CD4-positive, alpha-beta T cell (primary cell): ENCODE measurements at regions not wholly inside any gene's neighbourhood (a gene's known extent, or its start where the extent isn't known, plus 50 kb on each side); places are given as distances from the start of the nearest gene placed in this dataset.

Source experiments
- ATAC-seq: fragments of 200-7000 bp; cut with Tn5 transposase; one replicate; pipeline ENCODE4 v1.10.0; 2022; ENCODE audit warnings: mild to moderate bottlenecking; ENCODE audit not compliant: poor library complexity
- CTCF ChIA-PET: fragments of 350-600 bp; sonication (Branson Sonifier 250); formaldehyde crosslinking; loops from one replicate; lab custom pipeline; 2021; ENCODE audit warnings: antibody characterized with exemption, inconsistent platforms; lab: Charles Lee
- POLR2A ChIA-PET: fragments of 350-600 bp; sonication (Branson Sonifier 250); formaldehyde crosslinking; loops from one replicate; lab custom pipeline; 2021; ENCODE audit warnings: antibody characterized with exemption, inconsistent platforms; lab: Charles Lee
- DNase-seq, 14 experiments: peaks; one replicate each; pipeline ENCODE4 v3.0.0-alpha.2; 2013 to 2020; ENCODE audit warnings: mixed read lengths in 2 of 14
- H3K27ac ChIP-seq, 2 donors: one replicate each; pipeline versions ENCODE4 v1.5.1 to v1.7.0; 2013; ENCODE audit warnings: low read length in 2 of 2, low read depth in 1 of 2, mild to moderate bottlenecking in 1 of 2
- H3K27me3 ChIP-seq, 2 experiments: 1 replicate in 1 of 2; 2 replicates in 1 of 2; pipeline versions ENCODE4 v1.6.1 to v1.7.0; 2013; ENCODE audit warnings: low read length in 2 of 2, control low read depth in 1 of 2, mild to moderate bottlenecking in 1 of 2, moderate library complexity in 1 of 2; ENCODE audit not compliant: insufficient read depth in 2 of 2, control insufficient read depth in 1 of 2
- H3K36me3 ChIP-seq: one replicate; pipeline ENCODE4 v1.6.1; 2013; ENCODE audit warnings: low read length, control low read depth; ENCODE audit not compliant: insufficient read depth
- H3K4me1 ChIP-seq: one replicate; pipeline ENCODE4 v1.6.1; 2013; ENCODE audit warnings: low read length, control low read depth; ENCODE audit not compliant: insufficient read depth
- H3K4me3 ChIP-seq: one replicate; pipeline ENCODE4 v1.5.1; 2013; ENCODE audit warnings: mild to moderate bottlenecking, low read length, moderate library complexity
- H3K9me3 ChIP-seq, 2 experiments: 1 replicate in 1 of 2; 2 replicates in 1 of 2; pipeline versions ENCODE4 v1.6.1 to v1.7.0; 2013; ENCODE audit warnings: low read length in 2 of 2, mild to moderate bottlenecking in 2 of 2, control low read depth in 1 of 2, moderate library complexity in 1 of 2; ENCODE audit not compliant: control insufficient read depth in 1 of 2, insufficient read depth in 1 of 2
- H3K27ac Mint-ChIP-seq: one replicate; pipeline ENCODE4 v1.8.0; 2020; ENCODE audit warnings: mixed read lengths
- H3K27me3 Mint-ChIP-seq: one replicate; pipeline ENCODE4 v1.8.0; 2021; ENCODE audit warnings: mixed read lengths
- H3K36me3 Mint-ChIP-seq: one replicate; pipeline ENCODE4 v1.8.0; 2021; ENCODE audit warnings: low read depth, mixed read lengths
- H3K4me1 Mint-ChIP-seq: one replicate; pipeline ENCODE4 v1.8.0; 2021; ENCODE audit warnings: low read depth, mixed read lengths
- H3K4me3 Mint-ChIP-seq: one replicate; pipeline ENCODE4 v1.8.0; 2020; ENCODE audit warnings: mild to moderate bottlenecking, mixed read lengths
- H3K9me3 Mint-ChIP-seq: one replicate; pipeline ENCODE4 v1.8.0; 2020; ENCODE audit warnings: mixed read lengths
- CTCF ChIP-seq: fragments of 200-600 bp; IDR thresholded peaks from one replicate; pipeline ENCODE4 v1.8.0; 2022; ENCODE audit warnings: antibody characterized with exemption, mild to moderate bottlenecking
- intact Hi-C, 2 experiments: fragments of 100-400 bp; cut with DNase I in 1 of 2; cut with micrococcal nuclease in 1 of 2; formaldehyde crosslinking; loops; one replicate each; pipeline versions ENCODE4 v1.15.1 to v1.9.0; 2023 to 2025; cut with DNase I, micrococcal nuclease

DNA sequence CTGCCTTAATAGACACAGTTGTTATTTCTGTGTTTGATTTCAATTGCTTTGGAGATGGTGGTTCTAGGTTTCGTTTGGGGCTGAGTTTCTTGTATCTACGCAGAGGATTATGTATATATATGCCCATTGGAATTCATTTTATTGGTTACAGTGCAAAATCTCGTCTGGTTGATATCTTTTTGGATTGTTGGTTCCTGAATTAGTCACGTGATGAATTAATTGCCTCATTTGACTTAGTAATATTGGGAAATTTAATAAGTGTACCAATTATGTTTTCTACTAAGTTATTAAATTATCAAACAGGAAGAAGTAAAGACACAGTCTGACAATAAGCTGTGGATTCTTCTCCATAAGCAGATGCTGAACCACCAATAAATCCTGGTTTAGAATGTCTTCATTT, 467.9 kb upstream of the TENM3 start:
- POLR2A ChIA-PET = no interaction called here
- H3K27me3 Mint-ChIP-seq = no peaks in the 10 kb centered on the region

GRCh38 chr4:181776264-181777054, 466.7 kb upstream of the TENM3 start:
- Histone ChIP-seq H3K4me3 (no peak overlapping the region), H3K27ac (no peak overlapping the region), H3K27me3 (no peaks in the 10 kb centered on the region), H3K4me1 (no peaks in the 10 kb centered on the region), H3K36me3 (no peaks in the 10 kb centered on the region), H3K9me3 (no peaks in the 10 kb centered on the region)
- no peak for TF ChIP-seq CTCF
- ChIA-PET CTCF (no interaction called here), POLR2A (no interaction called here)
- Mint-ChIP-seq H3K9me3 (peaks cover 19% of the 10 kb centered on the region), H3K27me3 (no peaks in the 10 kb centered on the region), H3K4me3 (no peak overlapping the region), H3K27ac (no peak overlapping the region), H3K4me1 (no peaks in the 10 kb centered on the region), H3K36me3 (no peaks in the 10 kb centered on the region)
- ATAC-seq (no peak), DNase-seq (no peak)
- intact Hi-C loops = no loop called here

More for the DNA sequence above, 467.9 kb upstream of the TENM3 start:
- ATAC-seq (no peak), DNase-seq (no peak)
- Histone ChIP-seq H3K27me3 (no peaks in the 10 kb centered on the region), H3K9me3 (peaks cover 0 to under 1% of the 10 kb centered on the region in 2 experiments), H3K36me3 (no peaks in the 10 kb centered on the region), H3K27ac (no peak overlapping the region), H3K4me3 (no peak overlapping the region), H3K4me1 (no peaks in the 10 kb centered on the region)
- intact Hi-C loops = no loop called here
- CTCF ChIA-PET = no interaction called here
- Mint-ChIP-seq H3K27ac (no peak overlapping the region), H3K36me3 (no peaks in the 10 kb centered on the region), H3K4me1 (no peaks in the 10 kb centered on the region), H3K4me3 (no peak overlapping the region), H3K9me3 (peaks cover 16% of the 10 kb centered on the region)
- TF ChIP-seq CTCF = no peak

DNA sequence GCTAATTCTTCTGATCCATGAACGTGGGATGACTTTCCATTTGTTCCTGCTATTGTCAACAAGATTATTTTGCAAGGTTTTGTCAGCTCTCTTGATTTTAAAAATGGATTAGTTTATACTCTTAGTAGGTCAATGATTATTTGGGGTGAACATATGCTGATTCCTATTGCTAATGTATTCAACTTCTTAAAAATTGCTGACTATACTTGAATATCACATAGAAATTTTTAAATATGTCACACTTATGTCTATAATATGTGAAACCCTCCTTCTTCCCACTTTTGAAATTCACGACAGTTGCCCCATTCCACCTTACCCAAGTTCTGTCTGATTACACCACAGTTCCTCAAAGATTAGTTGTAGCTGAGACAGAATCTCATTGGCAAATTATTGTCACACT, 465.7 kb upstream of the TENM3 start:
- Histone ChIP-seq H3K4me1 (no peaks in the 10 kb centered on the region), H3K27ac (no peak overlapping the region), H3K27me3 (no peaks in the 10 kb centered on the region), H3K36me3 (no peaks in the 10 kb centered on the region), H3K9me3 (no peaks in the 10 kb centered on the region), H3K4me3 (no peak overlapping the region)
- H3K4me3 Mint-ChIP-seq = no peak overlapping the region
- ChIA-PET POLR2A (no interaction called here), CTCF (no interaction called here)
- no peak for DNase-seq
- H3K4me1 Mint-ChIP-seq = no peaks in the 10 kb centered on the region
- no peaks in the 10 kb centered on the region for H3K27me3 Mint-ChIP-seq
- no peaks in the 10 kb centered on the region for H3K36me3 Mint-ChIP-seq
- TF ChIP-seq CTCF = no peak
- intact Hi-C loops = no loop called here
- no peak for ATAC-seq
- peaks cover 19% of the 10 kb centered on the region for H3K9me3 Mint-ChIP-seq
- H3K27ac Mint-ChIP-seq = no peak overlapping the region
